ENCODE measurements at regions not wholly inside any gene's neighbourhood (a gene's known extent, or its start where the extent isn't known, plus 50 kb on each side); places are given as distances from the start of the nearest gene placed in this dataset.

GRCh38 chr5:58284886-58285285, 175.0 kb downstream of the PLK2 start:
- H3K4me3 ChIP-seq: no peak overlapping the region
- H3K4me1 ChIP-seq: no peaks in the 10 kb centered on the region
- no peak for DNase-seq
- no peak overlapping the region for H3K27ac ChIP-seq
- no peaks in the 10 kb centered on the region for H3K9me3 ChIP-seq
- 84 to 91% (median 85%) methylated on average over 2 of the region's 2 CpGs for WGBS, 5 donors
- TF ChIP-seq EP300 (IDR thresholded peaks at IDR 0.05) (no peak), POLR2A (IDR thresholded peaks at IDR 0.05) (no peak), POLR2AphosphoS5 (IDR thresholded peaks at IDR 0.05) (no peak)
- TF ChIP-seq, protein P1, sequence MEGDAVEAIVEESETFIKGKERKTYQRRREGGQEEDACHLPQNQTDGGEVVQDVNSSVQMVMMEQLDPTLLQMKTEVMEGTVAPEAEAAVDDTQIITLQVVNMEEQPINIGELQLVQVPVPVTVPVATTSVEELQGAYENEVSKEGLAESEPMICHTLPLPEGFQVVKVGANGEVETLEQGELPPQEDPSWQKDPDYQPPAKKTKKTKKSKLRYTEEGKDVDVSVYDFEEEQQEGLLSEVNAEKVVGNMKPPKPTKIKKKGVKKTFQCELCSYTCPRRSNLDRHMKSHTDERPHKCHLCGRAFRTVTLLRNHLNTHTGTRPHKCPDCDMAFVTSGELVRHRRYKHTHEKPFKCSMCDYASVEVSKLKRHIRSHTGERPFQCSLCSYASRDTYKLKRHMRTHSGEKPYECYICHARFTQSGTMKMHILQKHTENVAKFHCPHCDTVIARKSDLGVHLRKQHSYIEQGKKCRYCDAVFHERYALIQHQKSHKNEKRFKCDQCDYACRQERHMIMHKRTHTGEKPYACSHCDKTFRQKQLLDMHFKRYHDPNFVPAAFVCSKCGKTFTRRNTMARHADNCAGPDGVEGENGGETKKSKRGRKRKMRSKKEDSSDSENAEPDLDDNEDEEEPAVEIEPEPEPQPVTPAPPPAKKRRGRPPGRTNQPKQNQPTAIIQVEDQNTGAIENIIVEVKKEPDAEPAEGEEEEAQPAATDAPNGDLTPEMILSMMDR (IDR thresholded peaks at IDR 0.05): no peak
- intact Hi-C loops (cut with DNase I; ENCODE audit: low total_unique reads): no loop called here
- no peaks in the 10 kb centered on the region for H3K36me3 ChIP-seq
- no peaks in the 10 kb centered on the region for H3K27me3 ChIP-seq

DNA sequence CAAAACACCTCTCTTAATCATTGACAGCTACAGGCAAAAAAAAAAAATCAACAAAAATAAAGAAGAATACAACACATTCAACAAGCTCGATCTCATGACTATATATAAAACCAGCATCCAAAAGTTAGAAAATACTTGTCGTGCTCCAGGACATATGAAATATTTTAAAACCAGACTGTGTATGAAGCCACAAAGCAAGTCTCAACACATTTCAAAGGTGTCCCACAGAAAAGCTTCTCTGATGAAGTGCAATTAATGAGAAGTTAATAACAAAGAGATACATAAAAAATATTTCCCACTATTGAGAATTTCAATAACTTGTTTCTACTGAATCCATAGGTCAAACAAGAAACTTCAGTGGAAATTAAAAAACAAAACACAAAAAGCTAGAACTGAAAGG, 178.7 kb downstream of the PLK2 start:
- Histone ChIP-seq H3K9me3 (no peaks in the 10 kb centered on the region), H3K4me3 (no peak overlapping the region), H3K27me3 (no peaks in the 10 kb centered on the region), H3K36me3 (no peaks in the 10 kb centered on the region), H3K4me1 (no peaks in the 10 kb centered on the region), H3K27ac (no peak overlapping the region)
- no peak for DNase-seq
- no peak for TF ChIP-seq POLR2AphosphoS5 (IDR thresholded peaks at IDR 0.05)
- no peak for TF ChIP-seq POLR2A (IDR thresholded peaks at IDR 0.05)
- no peak for TF ChIP-seq EP300 (IDR thresholded peaks at IDR 0.05)
- TF ChIP-seq, protein P1 (IDR thresholded peaks at IDR 0.05): no peak
- 86 to 94% (median 91%) methylated on average over 2 of the region's 2 CpGs for WGBS, 5 donors
- intact Hi-C loops (cut with DNase I; ENCODE audit: low total_unique reads): no loop called here

- intact Hi-C loops (cut with DNase I; ENCODE audit: low total_unique reads): no loop called here
- no peaks in the 10 kb centered on the region for H3K9me3 ChIP-seq
- no peak overlapping the region for H3K27ac ChIP-seq
- no peaks in the 10 kb centered on the region for H3K36me3 ChIP-seq
- H3K4me1 ChIP-seq: no peaks in the 10 kb centered on the region
- TF ChIP-seq EP300 (IDR thresholded peaks at IDR 0.05) (no peak), POLR2A (IDR thresholded peaks at IDR 0.05) (no peak), POLR2AphosphoS5 (IDR thresholded peaks at IDR 0.05) (no peak)
- TF ChIP-seq, protein P1 (IDR thresholded peaks at IDR 0.05): no peak
- DNase-seq: no peak
- 81 to 96% (median 90%) methylated on average over 1 of the region's 1 CpG for WGBS, 5 donors
- no peak overlapping the region for H3K4me3 ChIP-seq
- H3K27me3 ChIP-seq: no peaks in the 10 kb centered on the region
Measured at GRCh38 chr5:58279259-58279658, 180.6 kb downstream of the PLK2 start.

GRCh38 chr5:58276431-58276830, 183.5 kb downstream of the PLK2 start:
- Histone ChIP-seq H3K4me1 (no peaks in the 10 kb centered on the region), H3K4me3 (no peak overlapping the region), H3K27me3 (no peaks in the 10 kb centered on the region), H3K9me3 (no peaks in the 10 kb centered on the region), H3K36me3 (no peaks in the 10 kb centered on the region), H3K27ac (no peak overlapping the region)
- intact Hi-C loops (cut with DNase I; ENCODE audit: low total_unique reads): no loop called here
- no peak for DNase-seq
- TF ChIP-seq, protein P1 (IDR thresholded peaks at IDR 0.05): no peak
- TF ChIP-seq EP300 (IDR thresholded peaks at IDR 0.05) (no peak), POLR2A (IDR thresholded peaks at IDR 0.05) (no peak), POLR2AphosphoS5 (IDR thresholded peaks at IDR 0.05) (no peak)
- WGBS, 5 donors: 82 to 91% (median 87%) methylated on average over 3 of the region's 3 CpGs

Measured in stomach (tissue), 8 donors.